Stromal cell of bone marrow (primary cell): ENCODE measurements at regions not wholly inside any gene's neighbourhood (a gene's known extent, or its start where the extent isn't known, plus 50 kb on each side); places are given as distances from the start of the nearest gene placed in this dataset.

Experiments used
- DNase-seq: peaks from one replicate; pipeline ENCODE4 v3.0.0-alpha.2; 2012; ENCODE audit warnings: low read depth

DNA sequence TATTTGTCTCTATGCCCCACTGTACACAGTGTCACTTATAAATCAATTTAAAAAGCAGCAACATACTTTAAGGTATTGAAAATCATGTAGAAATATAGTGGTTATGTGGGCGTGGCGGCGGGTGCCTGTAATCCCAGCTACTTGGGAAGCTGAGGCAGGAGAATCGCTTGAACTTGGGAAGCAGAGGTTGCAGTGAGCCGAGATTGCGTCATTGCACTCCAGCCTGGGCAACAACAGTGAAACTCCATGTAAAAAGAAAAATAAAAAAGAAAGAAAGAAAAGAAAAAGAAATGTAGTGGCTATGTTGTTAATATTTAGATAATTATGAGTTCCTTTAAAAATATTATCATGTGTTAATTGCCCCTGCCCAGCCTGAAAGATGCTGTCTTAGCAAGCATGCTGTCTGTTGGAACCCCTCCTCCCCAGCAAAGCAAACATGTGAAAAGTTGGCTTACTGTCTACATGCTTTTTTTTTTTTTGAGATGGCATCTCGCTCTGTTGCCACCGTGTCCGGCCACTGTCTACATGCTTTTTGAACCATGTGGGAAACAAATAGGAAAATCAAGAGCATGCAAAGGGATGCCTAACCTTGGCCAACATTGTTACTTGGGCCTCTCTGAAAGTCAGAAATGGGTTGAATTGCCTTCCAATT lies 151.4 kb upstream of the TSHZ2 start:
- DNase-seq, result no peak

GRCh38 chr20:52818491-52818890 lies 153.7 kb upstream of the TSHZ2 start:
- no peak for DNase-seq

DNA sequence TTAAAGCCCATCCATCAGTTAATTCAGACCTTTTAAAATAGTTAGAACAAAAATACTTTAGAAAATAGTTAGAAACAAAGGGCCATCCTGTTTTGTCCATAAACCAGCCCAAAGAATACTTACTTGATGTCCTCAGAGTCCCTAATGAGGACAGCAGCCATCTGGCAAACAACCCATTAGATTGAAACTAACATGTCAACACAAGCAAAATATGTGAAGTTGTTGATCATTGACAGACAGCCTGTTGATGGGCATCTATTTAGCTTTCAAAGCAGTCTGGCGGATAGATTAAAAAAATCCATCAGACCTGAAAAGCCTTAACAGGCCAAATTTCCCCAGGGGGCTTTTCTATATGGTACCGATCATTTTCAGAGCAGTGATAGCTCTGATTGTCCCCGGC lies 154.2 kb upstream of the TSHZ2 start:
- no peak for DNase-seq

GRCh38 chr20:52817511-52817910 lies 154.6 kb upstream of the TSHZ2 start:
- DNase-seq, result no peak

GRCh38 chr20:52814371-52814770 lies 157.8 kb upstream of the TSHZ2 start:
- no peak for DNase-seq

DNA sequence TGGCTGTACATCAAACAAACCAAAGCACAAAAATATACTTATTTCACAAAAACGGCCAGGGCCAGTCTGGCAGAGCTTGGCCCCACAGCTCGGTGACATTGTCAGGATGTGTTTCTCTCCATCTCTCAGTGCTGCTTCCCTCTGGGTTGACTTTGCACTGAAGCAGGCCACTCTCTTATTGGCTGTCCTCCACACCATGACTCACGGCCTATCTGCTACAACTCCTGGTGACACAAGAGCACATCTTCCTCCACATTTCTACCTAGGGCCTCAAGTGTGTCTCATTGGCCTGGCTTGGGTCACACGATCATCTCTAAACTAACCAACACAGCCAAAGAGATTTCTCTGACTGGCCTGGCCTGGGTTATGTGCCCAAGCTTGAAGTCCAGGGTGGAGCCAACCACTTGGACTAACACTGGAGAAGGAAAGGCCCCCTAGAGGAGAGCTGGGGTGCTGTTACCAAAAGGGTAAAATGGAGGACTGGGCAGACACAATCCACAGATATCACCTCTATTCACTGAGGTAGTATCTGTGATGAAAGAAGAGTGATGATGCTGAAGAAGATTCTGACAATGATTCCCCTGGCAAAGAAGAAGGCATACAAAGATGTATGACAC lies 159.8 kb upstream of the TSHZ2 start:
- no peak for DNase-seq

- DNase-seq, result no peak
Measured at GRCh38 chr20:52809003-52809402, 163.2 kb upstream of the TSHZ2 start.

- DNase-seq, result no peak
Measured at GRCh38 chr20:52806918-52807317, 165.2 kb upstream of the TSHZ2 start.

DNA sequence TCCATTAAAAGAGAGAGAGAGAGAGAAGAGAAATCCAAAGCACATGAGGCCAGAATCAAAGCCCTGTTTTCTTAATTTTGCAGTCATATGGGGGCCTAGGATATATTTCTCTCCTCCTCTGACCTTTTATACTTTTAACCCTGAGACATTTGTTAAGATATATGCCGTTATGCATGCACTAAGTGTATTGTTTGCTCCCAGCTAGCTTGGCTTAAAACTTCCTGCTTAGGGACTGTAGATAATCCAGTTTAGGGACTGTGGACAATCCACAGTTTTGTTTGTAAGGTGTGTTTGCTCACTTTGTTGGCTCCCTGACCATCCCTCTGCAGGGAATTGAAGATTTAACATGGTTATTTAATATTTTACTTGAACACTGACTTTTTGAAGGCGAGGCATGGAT lies 166.3 kb upstream of the TSHZ2 start:
- DNase-seq, result no peak

- DNase-seq, result no peak
Measured at GRCh38 chr20:52805296-52805571, 166.9 kb upstream of the TSHZ2 start.

DNA sequence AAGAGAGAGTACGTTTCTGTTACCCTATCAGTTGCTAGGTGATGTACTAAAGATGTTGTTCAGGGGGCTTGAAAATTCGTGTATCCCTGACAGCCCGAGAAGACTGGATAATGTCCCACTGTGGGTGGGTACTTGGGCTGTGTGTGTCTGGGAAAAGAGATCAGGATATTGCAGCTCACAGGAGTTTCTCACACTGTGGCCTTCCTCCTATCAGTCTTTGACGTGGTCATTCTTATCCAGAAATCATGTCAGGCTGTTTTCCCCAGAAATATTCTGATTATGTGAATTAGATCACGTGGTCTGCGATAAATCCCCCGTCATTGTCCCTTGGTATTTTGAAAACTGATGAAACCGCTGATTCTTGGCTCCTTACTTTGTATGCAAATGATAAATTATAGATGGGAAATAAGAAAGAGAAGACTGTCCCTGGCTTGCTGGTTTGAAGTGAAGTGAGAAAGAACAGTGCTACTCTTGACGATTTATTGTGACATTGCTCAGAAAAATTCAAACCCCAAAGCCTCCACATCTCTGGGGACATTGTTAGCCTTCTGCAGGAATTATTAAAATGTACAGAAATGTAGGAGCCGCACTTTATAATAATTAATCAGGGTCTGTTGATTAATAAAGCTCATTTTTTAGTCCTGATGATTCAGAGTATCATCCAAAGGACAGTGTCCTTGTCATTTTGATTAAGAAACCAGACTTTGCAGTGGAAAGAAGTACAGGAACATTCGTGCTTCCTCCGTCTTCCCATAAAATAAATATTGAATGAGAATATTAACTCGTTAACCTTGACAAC lies 167.5 kb upstream of the TSHZ2 start:
- no peak for DNase-seq

DNA sequence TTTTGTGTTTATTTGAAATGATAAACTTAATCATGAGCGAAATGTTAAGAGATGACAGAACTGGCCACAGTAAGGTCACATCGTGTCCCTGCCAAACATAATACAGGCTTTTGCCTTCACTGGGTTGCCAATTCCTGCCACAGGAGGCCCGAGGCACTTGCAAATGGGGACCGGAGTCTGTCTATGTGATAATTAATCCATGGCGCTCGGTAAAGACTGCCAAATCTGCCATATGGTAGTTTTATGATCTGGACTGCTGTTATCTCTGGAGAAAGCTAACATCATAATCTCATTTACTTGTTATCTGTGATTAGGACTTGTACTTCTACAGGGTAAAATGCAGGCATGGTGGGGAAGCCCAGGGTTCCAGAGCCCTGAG lies 170.5 kb upstream of the TSHZ2 start:
- DNase-seq, result no peak

GRCh38 chr20:52800734-52801627 lies 171.2 kb upstream of the TSHZ2 start:
- DNase-seq, result no peak

DNA sequence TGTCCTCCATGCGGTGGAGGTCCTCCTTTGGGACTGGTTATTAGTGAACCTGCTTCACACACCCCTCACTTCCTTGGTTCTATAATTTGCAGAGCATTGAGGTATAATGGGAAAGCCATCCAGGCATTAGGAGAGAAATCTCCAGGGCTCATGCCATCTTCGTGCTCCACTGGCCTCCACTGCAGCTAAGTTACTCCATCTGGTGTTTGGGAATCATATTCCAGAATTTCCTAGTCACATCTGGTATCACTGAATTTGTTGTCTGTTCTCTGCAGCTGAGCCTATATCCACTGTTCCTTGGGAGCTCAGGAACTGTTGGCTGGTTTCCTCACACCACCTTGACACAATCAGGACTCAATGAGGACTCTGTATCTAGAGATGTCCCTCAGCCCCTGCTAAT lies 173.0 kb upstream of the TSHZ2 start:
- DNase-seq, result no peak

- no peak for DNase-seq
Measured at GRCh38 chr20:52798124-52798523, 174.0 kb upstream of the TSHZ2 start.

DNA sequence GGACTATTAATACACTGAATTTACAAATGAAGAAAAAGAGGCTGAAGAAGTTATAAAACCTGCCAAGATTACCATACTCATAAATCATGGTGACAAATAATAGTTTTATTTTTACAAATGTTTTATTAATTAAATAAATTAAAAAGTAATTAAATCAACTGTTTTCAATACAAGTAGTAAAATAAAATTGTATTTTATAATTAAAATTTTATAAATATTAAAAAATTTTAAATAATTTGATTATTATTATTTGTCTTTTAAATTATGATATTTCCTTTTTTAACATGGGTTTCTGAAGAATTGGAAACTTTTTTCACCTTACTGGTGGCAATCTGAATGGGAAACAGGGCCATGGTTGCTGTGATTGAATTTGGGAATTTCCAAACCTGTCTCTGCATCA lies 177.3 kb upstream of the TSHZ2 start:
- no peak for DNase-seq

DNA sequence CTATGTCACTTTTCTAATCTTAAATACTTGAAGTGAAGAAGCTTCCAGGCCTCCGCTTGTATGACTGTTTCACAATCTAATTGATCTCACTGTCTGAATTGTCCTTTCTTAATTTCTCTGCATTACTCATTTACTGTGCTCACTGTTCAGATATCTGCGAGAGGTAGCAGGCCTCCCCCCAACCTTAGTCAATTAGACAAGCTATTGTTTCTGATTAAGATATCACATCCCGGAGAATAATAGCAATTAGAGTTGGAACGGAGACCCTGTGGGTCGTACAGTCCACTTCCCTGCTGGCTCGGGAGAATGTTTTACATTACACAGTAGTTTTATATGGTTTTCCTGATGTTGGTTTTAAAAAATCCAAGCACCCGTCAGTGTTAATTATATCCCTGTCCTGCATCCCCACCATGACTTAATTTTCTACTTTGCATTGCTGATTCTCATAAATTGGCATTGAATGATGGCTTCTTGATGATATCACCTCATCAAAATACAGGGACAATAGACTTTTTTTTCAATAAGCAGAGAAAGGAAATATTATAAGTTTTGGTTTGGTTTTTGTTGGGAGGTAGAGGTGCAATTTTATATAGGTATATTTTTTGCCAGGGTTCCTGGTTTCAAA lies 178.7 kb upstream of the TSHZ2 start:
- no peak for DNase-seq

DNA sequence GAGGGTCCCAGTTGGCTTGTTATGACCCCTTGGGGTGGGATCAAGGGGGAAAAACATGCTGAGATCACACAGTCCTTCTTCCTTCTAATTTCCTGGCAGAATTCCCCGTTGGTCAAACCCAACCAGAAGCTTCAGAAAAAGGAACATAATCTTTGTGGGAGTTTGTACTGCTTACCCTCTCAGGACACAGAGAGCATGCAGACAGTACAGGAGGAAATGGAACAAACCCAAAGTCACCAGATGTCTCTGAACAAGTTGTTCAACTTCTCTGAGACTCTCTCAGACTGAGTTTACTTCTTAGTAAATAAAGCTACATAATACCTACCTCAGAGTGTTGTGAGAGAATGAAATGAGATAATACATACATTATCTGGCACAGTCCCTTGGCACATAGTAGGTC lies 181.1 kb upstream of the TSHZ2 start:
- no peak for DNase-seq

- DNase-seq, result no peak
Measured at GRCh38 chr20:52789716-52790115, 182.4 kb upstream of the TSHZ2 start.

DNA sequence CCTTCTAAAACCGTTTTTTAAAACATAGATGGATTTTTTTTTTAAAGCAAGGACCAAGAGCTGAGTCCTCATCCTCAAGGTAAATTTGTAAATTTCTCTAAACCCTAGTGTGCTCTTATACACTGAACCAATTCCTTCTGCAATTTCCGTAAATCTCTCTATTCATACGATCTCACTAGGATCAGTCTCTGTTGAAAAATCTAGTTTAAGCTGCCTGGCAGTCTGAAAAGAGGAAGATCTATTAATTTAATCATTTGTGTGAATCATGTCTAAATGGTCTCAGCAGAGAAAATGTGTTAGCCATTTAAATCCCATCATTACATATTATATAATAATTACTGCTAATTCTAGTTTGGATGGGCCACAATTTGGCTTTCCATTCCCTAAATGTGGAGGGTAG lies 184.2 kb upstream of the TSHZ2 start:
- DNase-seq, result no peak

DNA sequence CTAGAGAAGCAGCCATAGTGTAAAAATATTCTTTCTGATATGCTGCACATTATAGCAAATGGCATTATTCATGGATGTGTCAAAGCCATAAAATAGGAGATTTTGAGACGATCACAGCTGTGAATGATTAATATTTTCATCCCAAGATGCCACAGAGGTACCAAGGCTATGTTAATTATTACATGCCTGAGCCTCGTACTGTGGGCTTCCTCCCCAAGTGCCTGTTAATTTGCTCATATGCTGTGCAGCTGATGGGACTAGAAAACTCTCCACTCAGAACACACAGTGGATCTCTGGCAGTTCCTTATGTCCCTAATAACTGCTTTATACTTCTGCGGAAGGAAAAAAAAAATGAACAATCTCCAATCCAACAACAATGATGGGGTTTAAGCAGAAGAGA lies 184.9 kb upstream of the TSHZ2 start:
- DNase-seq, result no peak

DNA sequence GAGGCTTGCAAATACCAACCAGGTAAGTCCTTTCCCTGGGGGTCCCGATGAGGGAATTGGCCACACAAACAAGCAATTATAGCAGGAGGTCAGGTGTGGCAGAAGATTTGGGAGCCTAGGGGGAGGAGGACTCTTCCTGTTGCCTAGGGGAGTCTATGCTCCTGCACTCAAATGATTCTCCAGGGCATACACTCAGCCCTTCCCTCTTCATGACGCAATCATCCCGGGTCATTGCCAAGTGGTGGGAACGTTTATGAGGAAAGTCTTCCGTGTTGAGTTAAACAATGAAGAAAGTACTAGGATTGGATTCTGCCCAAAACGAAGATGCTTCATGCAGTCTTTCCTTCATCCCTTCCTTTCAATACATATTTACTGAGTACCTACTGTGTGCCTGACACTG lies 186.5 kb upstream of the TSHZ2 start:
- DNase-seq, result peak; percentile 7
